Transverse colon (tissue), 3 donors: ENCODE measurements at regions not wholly inside any gene's neighbourhood (a gene's known extent, or its start where the extent isn't known, plus 50 kb on each side); places are given as distances from the start of the nearest gene placed in this dataset.

Source experiments
- POLR2A ChIP-seq: fragments of 450-650 bp; IDR thresholded peaks from one replicate; pipeline ENCODE4 v1.6.1; 2016; ENCODE audit warnings: antibody characterized with exemption, mild to moderate bottlenecking, moderate library complexity
- TF ChIP-seq, protein P1 (sequence below), 5 experiments: fragments of 200-600 bp in 3 of 5; fragments of 450-650 bp in 2 of 5; sonication (generic) in 3 of 5; IDR thresholded peaks; 1 replicate in 2 of 5; 2 replicates in 3 of 5; pipeline ENCODE4 v1.5.1; 2016 to 2017; ENCODE audit warnings: antibody characterized with exemption in 5 of 5, inconsistent platforms in 3 of 5, mild to moderate bottlenecking in 2 of 5, moderate library complexity in 1 of 5

DNA sequence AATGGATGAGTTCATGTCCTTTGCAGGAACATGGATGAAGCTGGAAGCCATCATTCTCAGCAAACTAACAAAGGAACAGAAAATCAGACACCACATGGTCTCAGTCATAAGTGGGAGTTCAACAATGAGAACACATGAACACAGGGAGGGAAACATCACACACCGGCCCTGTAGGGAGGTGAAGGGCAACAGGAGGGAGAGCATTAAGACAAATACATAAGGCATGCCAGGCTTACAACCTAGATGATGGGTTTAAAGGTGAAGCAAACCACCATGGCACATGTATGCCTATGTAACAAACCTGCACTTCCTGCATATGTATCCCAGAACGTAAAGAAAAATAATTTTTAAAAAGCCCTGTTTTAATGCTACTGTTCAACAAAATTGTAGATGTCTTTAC is 914.2 kb upstream of the ATXN7L3B start:
- no peak for TF ChIP-seq POLR2A
- TF ChIP-seq, protein P1, sequence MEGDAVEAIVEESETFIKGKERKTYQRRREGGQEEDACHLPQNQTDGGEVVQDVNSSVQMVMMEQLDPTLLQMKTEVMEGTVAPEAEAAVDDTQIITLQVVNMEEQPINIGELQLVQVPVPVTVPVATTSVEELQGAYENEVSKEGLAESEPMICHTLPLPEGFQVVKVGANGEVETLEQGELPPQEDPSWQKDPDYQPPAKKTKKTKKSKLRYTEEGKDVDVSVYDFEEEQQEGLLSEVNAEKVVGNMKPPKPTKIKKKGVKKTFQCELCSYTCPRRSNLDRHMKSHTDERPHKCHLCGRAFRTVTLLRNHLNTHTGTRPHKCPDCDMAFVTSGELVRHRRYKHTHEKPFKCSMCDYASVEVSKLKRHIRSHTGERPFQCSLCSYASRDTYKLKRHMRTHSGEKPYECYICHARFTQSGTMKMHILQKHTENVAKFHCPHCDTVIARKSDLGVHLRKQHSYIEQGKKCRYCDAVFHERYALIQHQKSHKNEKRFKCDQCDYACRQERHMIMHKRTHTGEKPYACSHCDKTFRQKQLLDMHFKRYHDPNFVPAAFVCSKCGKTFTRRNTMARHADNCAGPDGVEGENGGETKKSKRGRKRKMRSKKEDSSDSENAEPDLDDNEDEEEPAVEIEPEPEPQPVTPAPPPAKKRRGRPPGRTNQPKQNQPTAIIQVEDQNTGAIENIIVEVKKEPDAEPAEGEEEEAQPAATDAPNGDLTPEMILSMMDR (IDR thresholded peaks at IDR 0.05) = no peak
